IPS-11a (cell line): ENCODE measurements at regions not wholly inside any gene's neighbourhood (a gene's known extent, or its start where the extent isn't known, plus 50 kb on each side); places are given as distances from the start of the nearest gene placed in this dataset.

ENCODE experiments used
- H3K4me3 ChIP-seq: one replicate; pipeline ENCODE4 v1.5.1; 2013; ENCODE audit warnings: low read depth, low read length, control low read depth

- H3K4me3 ChIP-seq: no peak overlapping the region
Observed at GRCh38 chr18:71028285-71028762, 739.5 kb downstream of the SOCS6 start.

DNA sequence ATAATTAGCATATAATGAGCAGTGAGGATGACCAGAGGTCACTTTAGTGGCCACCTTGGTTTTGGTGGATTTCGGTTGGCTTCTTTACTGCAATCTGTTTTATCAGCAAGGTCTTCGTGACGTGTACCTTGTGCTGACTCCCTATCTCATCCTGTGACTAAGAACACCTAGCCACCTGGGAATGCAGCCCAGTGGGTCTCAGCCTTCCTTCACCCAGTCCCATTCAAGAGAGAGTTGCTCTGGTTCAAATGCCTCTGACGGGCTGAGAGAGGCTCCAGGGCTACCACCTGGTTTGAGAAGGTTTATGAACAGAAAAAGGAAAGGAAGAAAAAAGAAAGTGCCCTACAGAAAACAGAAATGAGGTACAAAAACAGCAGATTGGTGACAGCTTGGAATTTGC, 738.7 kb downstream of the SOCS6 start:
- no peak overlapping the region for H3K4me3 ChIP-seq

DNA sequence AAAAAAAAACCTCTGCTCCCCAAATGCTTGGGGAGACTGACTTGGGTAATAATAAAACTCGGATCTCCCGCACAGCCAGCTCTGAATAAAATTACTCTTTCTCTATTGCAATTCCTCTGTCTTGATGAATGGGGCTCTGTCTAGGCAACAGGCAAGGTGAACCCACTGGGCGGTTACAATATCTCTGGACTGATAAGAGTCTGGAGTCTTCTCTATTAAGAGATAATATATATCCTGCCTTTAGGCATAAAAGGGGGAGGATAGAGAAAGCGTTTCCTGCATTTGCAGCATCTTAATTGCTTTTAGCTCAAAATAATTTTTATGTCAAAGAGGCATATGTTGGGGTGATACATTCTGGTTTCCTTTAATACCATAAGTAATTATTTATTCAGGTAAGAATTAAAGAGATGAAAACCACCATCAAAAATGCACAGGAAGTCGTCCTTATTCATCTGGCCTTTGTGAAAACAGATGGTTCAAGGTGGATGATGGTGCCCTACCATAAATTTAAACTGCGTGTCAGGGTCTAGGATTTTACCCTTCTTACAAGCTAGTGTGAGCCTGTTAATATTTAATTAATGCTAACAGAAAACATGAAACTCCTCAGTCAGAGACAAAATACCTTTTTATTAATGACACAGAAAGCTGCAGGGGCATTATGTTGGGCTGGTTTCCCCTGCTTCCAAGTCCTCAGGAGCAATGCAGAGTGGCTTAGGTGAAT, 736.8 kb downstream of the SOCS6 start:
- no peak overlapping the region for H3K4me3 ChIP-seq

DNA sequence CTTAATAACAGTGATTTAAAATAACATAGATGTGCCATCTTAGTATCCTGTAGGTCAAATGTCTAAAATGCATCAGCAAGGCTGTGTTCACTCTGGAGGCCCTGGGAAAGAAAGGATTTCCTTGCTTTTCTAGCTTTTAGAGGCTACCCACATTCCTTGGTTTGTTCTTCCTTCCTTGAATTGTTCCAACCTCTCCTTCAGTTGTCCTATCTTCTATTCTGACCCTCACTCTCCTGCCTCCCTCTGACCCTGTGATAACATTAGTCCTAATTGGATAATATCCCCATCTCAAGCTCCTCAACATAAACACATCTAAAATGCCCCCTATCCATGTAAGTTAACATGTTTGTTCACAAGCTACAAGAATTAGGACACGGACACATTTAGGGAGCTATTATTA, 733.5 kb downstream of the SOCS6 start:
- H3K4me3 ChIP-seq: no peak overlapping the region

- H3K4me3 ChIP-seq: no peak overlapping the region
Observed at GRCh38 chr18:71021030-71021362, 732.2 kb downstream of the SOCS6 start.

GRCh38 chr18:71020342-71021029, 731.6 kb downstream of the SOCS6 start:
- no peak overlapping the region for H3K4me3 ChIP-seq

- H3K4me3 ChIP-seq: no peak overlapping the region
Observed at GRCh38 chr18:71018816-71019215, 730.0 kb downstream of the SOCS6 start.

- no peak overlapping the region for H3K4me3 ChIP-seq
Observed at GRCh38 chr18:71012789-71013188, 723.9 kb downstream of the SOCS6 start.

- H3K4me3 ChIP-seq: no peak overlapping the region
Observed at GRCh38 chr18:71011389-71011788, 722.5 kb downstream of the SOCS6 start.

DNA sequence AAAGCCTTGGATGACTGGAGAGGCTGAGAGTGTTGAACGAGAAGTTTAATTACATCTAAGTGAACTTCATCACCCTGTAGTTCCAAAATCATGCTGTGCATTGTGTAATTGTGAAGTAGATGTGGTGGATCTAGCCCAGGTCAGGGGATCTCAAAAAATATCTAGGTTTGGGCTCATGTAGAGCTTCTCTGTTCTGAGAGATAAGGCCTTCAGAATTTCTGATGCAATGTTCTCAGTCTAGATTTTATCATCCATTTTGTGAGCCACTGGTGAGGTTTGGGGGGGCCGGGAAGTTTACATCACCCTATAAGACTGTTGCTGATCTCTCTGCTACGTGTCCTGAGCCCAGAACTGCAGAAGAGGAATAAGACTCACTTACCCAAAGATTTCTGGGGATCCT, 719.4 kb downstream of the SOCS6 start:
- H3K4me3 ChIP-seq: no peak overlapping the region

DNA sequence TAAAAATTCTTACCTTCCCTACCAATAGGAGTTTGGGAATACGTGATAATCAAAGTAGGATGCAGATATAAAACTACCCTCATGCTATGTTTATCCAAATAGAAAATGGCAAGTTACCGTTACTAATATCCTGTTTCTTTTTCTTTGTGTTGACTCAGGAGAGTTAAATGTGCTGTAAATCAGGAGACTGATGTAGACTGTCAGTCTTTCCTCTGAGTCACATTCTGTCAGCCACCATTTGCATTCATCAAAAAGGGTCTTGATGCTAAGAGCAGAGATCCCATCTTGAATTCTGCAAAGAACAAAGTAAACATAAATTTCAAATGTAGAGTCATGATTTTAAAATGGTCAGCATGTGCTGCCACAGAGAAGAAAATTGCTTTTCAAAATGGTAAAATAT, 712.8 kb downstream of the SOCS6 start:
- no peak overlapping the region for H3K4me3 ChIP-seq

GRCh38 chr18:70998490-70998889, 709.6 kb downstream of the SOCS6 start:
- no peak overlapping the region for H3K4me3 ChIP-seq

GRCh38 chr18:70994116-70994515, 705.3 kb downstream of the SOCS6 start:
- no peak overlapping the region for H3K4me3 ChIP-seq

GRCh38 chr18:70991577-70991976, 702.7 kb downstream of the SOCS6 start:
- no peak overlapping the region for H3K4me3 ChIP-seq

- H3K4me3 ChIP-seq: no peak overlapping the region
Observed at GRCh38 chr18:70985948-70986347, 697.1 kb downstream of the SOCS6 start.

GRCh38 chr18:70982292-70982691, 693.4 kb downstream of the SOCS6 start:
- no peak overlapping the region for H3K4me3 ChIP-seq

GRCh38 chr18:70981400-70982140, 692.7 kb downstream of the SOCS6 start:
- H3K4me3 ChIP-seq: no peak overlapping the region

DNA sequence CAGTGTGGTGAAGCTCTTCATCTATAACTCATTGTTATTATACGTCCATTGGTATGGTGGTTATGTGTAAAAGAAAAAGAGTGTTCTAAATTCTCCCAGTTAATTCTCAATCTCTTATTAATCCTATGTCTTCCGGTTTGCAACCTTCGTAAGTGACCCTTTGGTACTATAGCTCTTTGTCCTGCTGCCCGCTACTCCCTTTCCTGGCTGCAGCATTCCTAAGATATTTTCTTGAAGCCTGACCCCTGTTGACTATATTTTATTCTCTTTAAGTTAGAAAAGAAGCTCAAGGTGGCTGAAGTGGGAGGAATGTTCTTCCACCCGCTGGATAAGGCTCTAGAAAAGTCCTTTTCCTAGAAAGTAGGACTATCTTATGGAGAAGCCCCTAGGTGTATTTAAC, 684.8 kb downstream of the SOCS6 start:
- H3K4me3 ChIP-seq: no peak overlapping the region

- no peak overlapping the region for H3K4me3 ChIP-seq
Observed at GRCh38 chr18:70966419-70966818, 677.6 kb downstream of the SOCS6 start.

DNA sequence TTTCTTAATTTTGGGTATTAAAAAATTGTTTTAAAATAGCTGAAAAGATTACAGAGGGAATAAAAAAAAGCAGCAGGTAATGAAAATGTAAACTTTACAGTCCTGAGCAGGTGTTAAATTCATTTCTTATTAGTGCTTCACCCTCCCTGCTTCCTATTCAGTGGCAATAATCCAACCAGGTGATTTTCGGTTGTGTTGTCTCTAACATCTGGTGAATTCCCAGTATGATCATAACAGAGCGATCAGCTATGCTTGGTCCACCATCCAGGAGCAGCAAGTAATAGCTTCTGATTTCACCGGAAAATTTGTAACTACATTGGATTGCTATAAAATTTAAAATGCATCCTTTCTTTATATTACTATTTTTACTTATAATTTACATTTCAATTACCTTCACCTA, 673.1 kb downstream of the SOCS6 start:
- no peak overlapping the region for H3K4me3 ChIP-seq

DNA sequence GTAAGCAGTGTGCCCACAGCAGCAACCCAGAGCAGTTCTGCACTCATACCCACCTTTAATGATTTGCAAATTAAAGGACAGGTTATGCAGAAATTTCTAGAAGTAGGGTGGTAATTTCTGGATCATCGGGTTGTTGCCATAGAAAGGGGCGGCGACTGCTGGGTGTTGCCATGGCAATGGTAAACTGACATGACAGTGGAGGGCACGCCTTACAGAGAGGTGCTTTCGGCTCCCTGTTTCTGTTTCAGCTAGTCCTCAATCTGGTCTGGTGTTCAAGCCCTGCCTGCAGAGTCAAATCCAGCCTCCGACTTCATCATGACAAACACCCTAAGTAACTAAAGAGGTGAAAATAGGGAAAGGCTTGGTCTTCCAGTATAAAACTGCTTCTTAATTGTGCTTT, 667.7 kb downstream of the SOCS6 start:
- no peak overlapping the region for H3K4me3 ChIP-seq

DNA sequence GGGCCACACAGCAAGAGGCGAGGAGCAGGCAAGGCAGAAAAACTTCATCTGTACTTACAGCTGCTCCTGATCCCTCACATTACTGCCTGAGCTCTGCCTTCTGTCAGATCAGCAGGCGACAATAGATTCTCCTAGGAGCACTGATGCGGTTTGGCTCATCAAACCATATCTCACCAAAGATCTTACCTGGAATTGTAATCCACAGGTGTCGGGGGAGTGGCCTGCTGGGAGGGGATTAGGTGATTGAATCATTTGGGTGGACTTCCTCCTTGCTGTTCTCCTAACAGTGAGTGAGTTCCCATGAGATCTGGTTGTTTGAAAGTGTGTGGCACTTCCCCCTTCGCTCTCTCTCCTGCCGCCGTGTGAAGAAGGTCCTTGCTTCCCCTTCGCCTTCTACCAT, 647.3 kb downstream of the SOCS6 start:
- no peak overlapping the region for H3K4me3 ChIP-seq
